HG02623 (cell line): ENCODE measurements at regions not wholly inside any gene's neighbourhood (a gene's known extent, or its start where the extent isn't known, plus 50 kb on each side); places are given as distances from the start of the nearest gene placed in this dataset.

Experiments
- ATAC-seq: cut with Tn5 transposase; IDR thresholded peaks from one replicate; pipeline ENCODE4 v1.9.1; 2021; ENCODE audit warnings: moderate library complexity; ENCODE audit not compliant: unreplicated experiment

- peak; percentile 42 for ATAC-seq
Measured at GRCh38 chr2:8574196-8575037, 107.4 kb upstream of the ID2 start.

GRCh38 chr2:8575038-8575833 is 106.6 kb upstream of the ID2 start:
- ATAC-seq = no peak

- ATAC-seq = no peak
Measured at GRCh38 chr2:8575834-8576423, 105.9 kb upstream of the ID2 start.

- peak; percentile 45 for ATAC-seq
Measured at GRCh38 chr2:8576525-8577167, 105.2 kb upstream of the ID2 start.

- ATAC-seq = no peak
Measured at GRCh38 chr2:8577573-8577972, 104.3 kb upstream of the ID2 start.

GRCh38 chr2:8578335-8579244 is 103.3 kb upstream of the ID2 start:
- no peak for ATAC-seq

- no peak for ATAC-seq
Measured at GRCh38 chr2:8579485-8580085, 102.3 kb upstream of the ID2 start.

GRCh38 chr2:8580316-8581233 is 101.3 kb upstream of the ID2 start:
- no peak for ATAC-seq

GRCh38 chr2:8581234-8581561 is 100.7 kb upstream of the ID2 start:
- no peak for ATAC-seq

- no peak for ATAC-seq
Measured at GRCh38 chr2:8581601-8582041, 100.2 kb upstream of the ID2 start.

GRCh38 chr2:8582191-8582590 is 99.7 kb upstream of the ID2 start:
- ATAC-seq = no peak

- no peak for ATAC-seq
Measured at GRCh38 chr2:8582651-8583399, 99.0 kb upstream of the ID2 start.

GRCh38 chr2:8583400-8584173 is 98.3 kb upstream of the ID2 start:
- peak; percentile 55 for ATAC-seq

GRCh38 chr2:8584174-8585066 is 97.4 kb upstream of the ID2 start:
- ATAC-seq = no peak

GRCh38 chr2:8586457-8587051 is 95.3 kb upstream of the ID2 start:
- ATAC-seq = no peak

- no peak for ATAC-seq
Measured at GRCh38 chr2:8587251-8587791, 94.5 kb upstream of the ID2 start.
